Skeletal muscle tissue (tissue), 3 donors: ENCODE measurements at regions not wholly inside any gene's neighbourhood (a gene's known extent, or its start where the extent isn't known, plus 50 kb on each side); places are given as distances from the start of the nearest gene placed in this dataset.

Experiments
- H3K27ac ChIP-seq: one replicate; pipeline ENCODE4 v1.7.0; 2013; ENCODE audit warnings: mild to moderate bottlenecking, low read depth, low read length, inconsistent platforms
- H3K27me3 ChIP-seq, 3 donors: one replicate each; pipeline ENCODE4 v1.7.0; 2013; ENCODE audit warnings: low read length in 3 of 3; ENCODE audit not compliant: control insufficient read depth in 3 of 3, insufficient read depth in 3 of 3
- H3K36me3 ChIP-seq, 3 donors: one replicate each; pipeline ENCODE4 v1.7.0; 2013; ENCODE audit warnings: low read length in 3 of 3; ENCODE audit not compliant: control insufficient read depth in 3 of 3, insufficient read depth in 3 of 3
- H3K4me1 ChIP-seq, 3 donors: one replicate each; pipeline ENCODE4 v1.7.0; 2013; ENCODE audit warnings: low read length in 3 of 3, mild to moderate bottlenecking in 3 of 3; ENCODE audit not compliant: control insufficient read depth in 3 of 3, insufficient read depth in 3 of 3
- H3K4me3 ChIP-seq, 3 donors: one replicate each; pipeline ENCODE4 v1.7.0; 2013; ENCODE audit warnings: low read length in 3 of 3
- H3K9ac ChIP-seq, 3 donors: one replicate each; pipeline ENCODE4 v1.7.0; 2013; ENCODE audit warnings: low read length in 3 of 3, mild to moderate bottlenecking in 3 of 3, moderate library complexity in 2 of 3, low read depth in 1 of 3
- H3K9me3 ChIP-seq, 3 donors: one replicate each; pipeline ENCODE4 v1.7.0; 2013; ENCODE audit warnings: low read length in 3 of 3; ENCODE audit not compliant: control insufficient read depth in 3 of 3
- donor health status: Osteomylitis.

DNA sequence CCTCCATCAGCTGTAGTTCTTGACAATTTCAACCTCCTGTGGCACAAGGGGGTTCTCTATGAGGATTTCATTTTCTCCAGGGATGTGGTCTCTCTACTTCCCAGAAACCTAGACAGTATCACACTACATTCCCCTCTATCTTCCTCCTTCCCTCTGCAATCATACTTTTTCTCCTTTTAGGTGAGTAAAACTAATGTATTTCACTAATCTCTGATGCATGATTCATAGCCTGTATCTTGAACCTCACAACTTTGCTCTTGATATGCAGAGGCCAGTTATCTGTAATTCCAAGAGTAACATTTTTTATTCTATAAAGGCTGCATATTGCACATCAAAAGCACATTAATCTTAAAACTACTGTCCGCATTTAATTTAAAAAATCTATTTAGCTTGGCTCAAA is 449.6 kb downstream of the RFPL4B start:
- Histone ChIP-seq H3K4me1 (no peaks in the 10 kb centered on the region), H3K27ac (no peak overlapping the region), H3K4me3 (no peak overlapping the region), H3K9me3 (no peaks in the 10 kb centered on the region), H3K27me3 (no peaks in the 10 kb centered on the region), H3K36me3 (no peaks in the 10 kb centered on the region), H3K9ac (no peak overlapping the region)

DNA sequence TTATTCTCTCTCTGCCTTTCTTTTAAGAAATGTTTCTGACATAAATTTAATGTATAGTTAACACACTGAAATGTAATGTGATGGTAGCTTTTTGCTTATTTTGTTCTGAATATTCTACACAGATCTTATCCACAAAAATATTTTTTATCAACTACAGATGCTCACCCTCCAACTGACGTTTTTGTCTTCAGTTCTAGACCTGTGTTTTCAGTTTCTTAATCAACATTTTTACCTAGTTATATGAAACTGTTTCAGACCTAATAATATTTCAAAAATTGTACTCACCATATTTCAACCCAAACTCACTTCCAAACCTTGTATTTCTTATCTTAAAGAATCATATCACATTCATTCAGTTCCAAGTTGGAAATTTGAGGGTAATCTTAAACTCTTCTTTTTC is 452.8 kb downstream of the RFPL4B start:
- Histone ChIP-seq H3K9ac (no peak overlapping the region), H3K27me3 (no peaks in the 10 kb centered on the region), H3K9me3 (no peaks in the 10 kb centered on the region), H3K27ac (no peak overlapping the region), H3K4me1 (no peaks in the 10 kb centered on the region), H3K36me3 (no peaks in the 10 kb centered on the region), H3K4me3 (no peak overlapping the region)

GRCh38 chr6:112800439-112800838 is 453.3 kb downstream of the RFPL4B start:
- Histone ChIP-seq H3K4me3 (no peak overlapping the region), H3K9me3 (no peaks in the 10 kb centered on the region), H3K36me3 (no peaks in the 10 kb centered on the region), H3K27ac (no peak overlapping the region), H3K9ac (no peak overlapping the region), H3K27me3 (no peaks in the 10 kb centered on the region), H3K4me1 (no peaks in the 10 kb centered on the region)

DNA sequence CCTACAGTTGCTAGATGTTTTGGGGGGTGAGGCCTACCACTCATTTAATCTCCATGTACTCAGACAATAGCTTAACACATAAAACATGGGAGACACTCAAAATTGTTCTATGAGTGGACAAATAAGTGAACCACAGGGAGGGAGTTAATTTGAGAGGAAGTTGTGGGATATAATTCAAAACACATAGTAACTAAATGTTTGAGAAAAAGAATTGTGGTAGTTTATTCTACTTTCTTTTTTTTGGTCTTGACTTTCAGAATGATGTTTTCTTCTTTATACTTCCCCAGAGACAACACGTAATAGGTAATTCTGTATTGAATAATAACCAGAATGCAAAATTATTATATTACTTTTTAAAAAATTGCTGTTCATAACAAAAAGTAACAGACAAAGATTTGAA is 453.8 kb downstream of the RFPL4B start:
- no peak overlapping the region for H3K9ac ChIP-seq
- no peak overlapping the region for H3K4me3 ChIP-seq
- no peaks in the 10 kb centered on the region for H3K36me3 ChIP-seq
- H3K9me3 ChIP-seq, result no peaks in the 10 kb centered on the region
- H3K27me3 ChIP-seq, result no peaks in the 10 kb centered on the region
- no peaks in the 10 kb centered on the region for H3K4me1 ChIP-seq
- H3K27ac ChIP-seq, result no peak overlapping the region

DNA sequence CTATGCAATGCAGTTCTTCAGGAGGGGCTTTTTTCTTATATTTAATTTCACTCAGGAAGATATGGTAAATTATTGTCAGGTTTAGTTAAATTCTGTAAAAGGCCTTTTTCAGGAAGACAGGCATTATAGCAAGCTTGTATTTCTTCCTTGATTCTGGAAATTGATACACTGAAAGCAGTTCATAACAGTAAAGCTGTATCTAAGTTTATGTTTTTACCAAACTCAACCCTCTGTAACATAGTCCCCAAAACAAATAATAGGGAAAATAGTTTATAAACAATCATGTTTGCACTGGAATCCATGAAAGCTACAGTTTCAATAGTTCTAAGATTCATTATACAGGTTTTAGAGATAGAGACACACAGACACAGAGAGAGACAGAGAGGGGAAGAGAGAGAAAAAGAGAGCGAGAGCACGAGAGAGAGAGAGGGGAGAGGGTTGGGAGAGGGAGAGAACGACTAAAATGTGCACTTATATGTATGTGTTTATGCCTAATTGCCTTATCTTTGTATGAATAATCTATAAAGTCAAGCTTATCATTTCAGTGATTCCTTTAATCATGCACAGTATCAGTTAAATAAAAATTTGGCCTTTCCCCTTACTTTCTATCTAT is 454.4 kb downstream of the RFPL4B start:
- H3K9ac ChIP-seq, result no peak overlapping the region
- H3K27ac ChIP-seq, result no peak overlapping the region
- no peaks in the 10 kb centered on the region for H3K27me3 ChIP-seq
- no peaks in the 10 kb centered on the region for H3K4me1 ChIP-seq
- no peaks in the 10 kb centered on the region for H3K9me3 ChIP-seq
- H3K4me3 ChIP-seq, result no peak overlapping the region
- no peaks in the 10 kb centered on the region for H3K36me3 ChIP-seq

GRCh38 chr6:112802144-112802543 is 455.0 kb downstream of the RFPL4B start:
- H3K36me3 ChIP-seq, result no peaks in the 10 kb centered on the region
- no peaks in the 10 kb centered on the region for H3K27me3 ChIP-seq
- no peak overlapping the region for H3K9ac ChIP-seq
- H3K4me1 ChIP-seq, result no peaks in the 10 kb centered on the region
- H3K9me3 ChIP-seq, result no peaks in the 10 kb centered on the region
- H3K4me3 ChIP-seq, result no peak overlapping the region
- H3K27ac ChIP-seq, result no peak overlapping the region

DNA sequence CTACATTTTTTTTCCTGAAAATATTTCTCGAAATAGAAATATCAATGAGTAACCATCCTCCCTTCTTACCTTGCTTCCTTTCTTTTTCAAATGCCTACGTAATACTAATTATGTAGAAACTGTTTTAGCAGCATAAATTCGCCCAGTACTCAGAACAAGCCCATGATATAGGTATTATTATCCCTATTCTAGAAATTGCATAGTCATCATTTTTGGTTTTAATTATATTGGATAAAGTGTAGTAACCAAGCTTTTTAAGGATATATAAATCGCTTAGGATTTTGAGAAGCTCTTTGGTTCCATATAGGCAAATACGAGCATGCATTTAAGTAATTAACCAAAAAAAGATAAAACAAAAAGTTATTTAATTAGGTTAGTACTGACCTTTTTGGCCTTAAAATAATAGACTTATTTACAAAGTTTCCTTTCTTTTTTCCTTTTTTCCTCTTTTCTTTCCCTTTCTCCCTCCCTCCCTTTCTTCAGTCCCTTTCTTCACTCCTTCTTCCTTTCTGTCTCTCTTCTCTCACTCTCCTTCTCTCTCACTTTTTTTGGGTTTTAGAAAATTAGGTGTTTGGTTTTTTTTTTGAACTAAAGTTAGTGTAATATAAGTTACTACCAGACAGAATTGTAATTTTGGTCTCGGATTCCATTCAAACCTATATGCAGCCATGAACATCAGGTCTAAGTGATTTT is 457.7 kb downstream of the RFPL4B start:
- no peak overlapping the region for H3K27ac ChIP-seq
- H3K4me3 ChIP-seq, result no peak overlapping the region
- no peaks in the 10 kb centered on the region for H3K36me3 ChIP-seq
- no peaks in the 10 kb centered on the region for H3K4me1 ChIP-seq
- H3K9ac ChIP-seq, result no peak overlapping the region
- no peaks in the 10 kb centered on the region for H3K9me3 ChIP-seq
- H3K27me3 ChIP-seq, result no peaks in the 10 kb centered on the region

DNA sequence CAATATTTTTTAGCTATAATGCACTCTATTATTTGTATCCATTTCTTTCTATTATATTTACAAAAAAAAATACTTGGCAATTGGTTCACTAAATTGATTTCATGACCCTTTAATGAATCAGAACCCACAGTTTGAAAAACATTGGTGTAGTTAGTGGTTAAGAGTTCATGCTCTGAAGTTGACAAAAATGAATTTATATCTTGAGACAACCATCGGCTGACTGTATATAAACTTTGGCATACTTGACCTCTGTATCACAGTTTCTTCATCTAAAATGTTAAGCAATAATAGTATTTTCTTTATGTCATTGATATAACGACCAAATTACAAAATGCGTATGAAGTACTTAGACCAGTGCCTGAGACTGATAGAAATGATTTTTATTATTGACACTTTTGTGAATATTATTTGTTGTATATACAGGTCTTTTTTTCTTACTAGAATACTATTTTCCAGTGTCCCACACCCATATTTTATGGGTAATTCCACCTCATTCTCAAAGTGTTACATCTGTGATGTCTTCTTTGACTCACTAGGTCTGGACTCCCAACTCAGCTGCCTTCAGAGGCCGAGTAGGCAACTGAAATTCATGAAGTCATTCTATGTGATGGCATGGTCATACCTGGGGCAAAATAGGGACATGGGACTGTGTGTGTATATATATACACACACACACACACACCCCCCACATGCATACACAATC is 459.2 kb downstream of the RFPL4B start:
- no peak overlapping the region for H3K27ac ChIP-seq
- H3K27me3 ChIP-seq, result no peaks in the 10 kb centered on the region
- no peak overlapping the region for H3K4me3 ChIP-seq
- no peaks in the 10 kb centered on the region for H3K4me1 ChIP-seq
- no peak overlapping the region for H3K9ac ChIP-seq
- no peaks in the 10 kb centered on the region for H3K36me3 ChIP-seq
- no peaks in the 10 kb centered on the region for H3K9me3 ChIP-seq

DNA sequence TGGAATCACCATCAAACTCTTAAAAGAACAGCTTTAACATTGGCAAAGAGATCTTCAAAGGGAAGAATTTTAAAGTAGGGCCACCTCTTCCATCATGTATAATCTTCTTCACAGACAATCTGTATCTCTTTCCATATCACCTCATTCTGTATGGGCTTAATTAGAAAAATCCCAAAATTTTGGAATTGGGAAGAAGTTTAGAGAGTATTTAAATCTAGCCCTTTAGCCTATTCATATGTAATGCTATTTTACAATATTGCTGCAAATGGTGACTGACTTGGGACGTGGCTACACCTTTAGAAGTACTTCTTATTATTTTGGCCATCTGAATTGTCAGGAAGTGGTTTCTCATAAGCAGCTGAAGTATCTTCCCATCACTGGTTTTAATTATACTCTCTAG is 474.3 kb downstream of the RFPL4B start:
- H3K36me3 ChIP-seq, result no peaks in the 10 kb centered on the region
- no peaks in the 10 kb centered on the region for H3K27me3 ChIP-seq
- no peak overlapping the region for H3K4me3 ChIP-seq
- H3K9ac ChIP-seq, result no peak overlapping the region
- H3K4me1 ChIP-seq, result no peaks in the 10 kb centered on the region
- no peaks in the 10 kb centered on the region for H3K9me3 ChIP-seq
- no peak overlapping the region for H3K27ac ChIP-seq

DNA sequence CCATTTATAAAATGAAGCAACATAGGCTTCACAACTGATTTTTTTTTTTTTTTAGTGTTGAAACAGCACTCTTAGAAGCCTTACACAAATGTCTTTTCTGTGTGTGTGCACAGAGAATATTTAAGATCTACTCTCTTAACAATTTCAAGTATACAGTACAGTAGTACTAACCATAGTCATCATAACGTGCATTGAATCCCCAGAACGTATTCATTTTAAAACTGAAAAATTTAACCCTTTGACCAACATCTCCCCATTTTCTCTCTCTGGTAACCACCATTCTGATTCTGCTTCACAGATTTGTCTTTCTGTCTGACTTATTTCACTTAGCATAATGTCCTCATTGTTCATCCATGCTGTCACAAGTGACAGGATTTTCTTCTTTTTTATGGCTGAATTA is 475.6 kb downstream of the RFPL4B start:
- no peak overlapping the region for H3K4me3 ChIP-seq
- H3K27me3 ChIP-seq, result no peaks in the 10 kb centered on the region
- no peaks in the 10 kb centered on the region for H3K36me3 ChIP-seq
- H3K9me3 ChIP-seq, result no peaks in the 10 kb centered on the region
- no peak overlapping the region for H3K9ac ChIP-seq
- H3K27ac ChIP-seq, result no peak overlapping the region
- no peaks in the 10 kb centered on the region for H3K4me1 ChIP-seq
